ENCODE measurements at regions not wholly inside any gene's neighbourhood (a gene's known extent, or its start where the extent isn't known, plus 50 kb on each side); places are given as distances from the start of the nearest gene placed in this dataset.

DNA sequence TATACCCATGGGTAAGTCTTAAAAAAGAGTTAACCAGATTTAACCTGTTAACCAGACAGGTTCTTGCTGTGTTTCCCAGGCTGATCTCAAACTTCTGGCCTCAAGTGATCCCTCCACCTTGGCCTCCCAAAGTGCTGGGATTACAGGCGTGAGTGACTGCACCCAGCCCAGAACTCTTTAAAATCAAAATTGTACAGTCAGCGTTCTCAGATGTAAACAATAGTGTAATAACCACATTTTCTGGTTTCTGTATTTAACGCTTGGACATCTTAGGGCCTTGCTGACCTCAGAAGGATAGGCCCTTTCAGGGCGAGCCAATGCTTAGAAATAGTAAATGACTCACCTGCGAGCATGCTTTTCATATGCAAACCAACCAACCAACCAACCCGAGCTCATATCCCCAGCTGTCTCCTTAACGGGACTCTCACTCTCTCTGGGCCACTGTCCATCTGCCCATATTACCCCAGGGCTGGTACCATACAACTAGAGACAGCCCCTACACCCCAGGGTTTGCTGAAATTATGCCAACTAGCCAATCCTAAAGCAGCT, 415.0 kb upstream of the XYLT1 start:
- TF ChIP-seq, protein P1, sequence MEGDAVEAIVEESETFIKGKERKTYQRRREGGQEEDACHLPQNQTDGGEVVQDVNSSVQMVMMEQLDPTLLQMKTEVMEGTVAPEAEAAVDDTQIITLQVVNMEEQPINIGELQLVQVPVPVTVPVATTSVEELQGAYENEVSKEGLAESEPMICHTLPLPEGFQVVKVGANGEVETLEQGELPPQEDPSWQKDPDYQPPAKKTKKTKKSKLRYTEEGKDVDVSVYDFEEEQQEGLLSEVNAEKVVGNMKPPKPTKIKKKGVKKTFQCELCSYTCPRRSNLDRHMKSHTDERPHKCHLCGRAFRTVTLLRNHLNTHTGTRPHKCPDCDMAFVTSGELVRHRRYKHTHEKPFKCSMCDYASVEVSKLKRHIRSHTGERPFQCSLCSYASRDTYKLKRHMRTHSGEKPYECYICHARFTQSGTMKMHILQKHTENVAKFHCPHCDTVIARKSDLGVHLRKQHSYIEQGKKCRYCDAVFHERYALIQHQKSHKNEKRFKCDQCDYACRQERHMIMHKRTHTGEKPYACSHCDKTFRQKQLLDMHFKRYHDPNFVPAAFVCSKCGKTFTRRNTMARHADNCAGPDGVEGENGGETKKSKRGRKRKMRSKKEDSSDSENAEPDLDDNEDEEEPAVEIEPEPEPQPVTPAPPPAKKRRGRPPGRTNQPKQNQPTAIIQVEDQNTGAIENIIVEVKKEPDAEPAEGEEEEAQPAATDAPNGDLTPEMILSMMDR (IDR thresholded peaks at IDR 0.05) = no peak
- TF ChIP-seq POLR2A (IDR thresholded peaks at IDR 0.05) = no peak
